ENCODE measurements at regions not wholly inside any gene's neighbourhood (a gene's known extent, or its start where the extent isn't known, plus 50 kb on each side); places are given as distances from the start of the nearest gene placed in this dataset.

- TF ChIP-seq CTCF (IDR thresholded peaks at IDR 0.05) (no peak), POLR2A (IDR thresholded peaks at IDR 0.05) (no peak)
Observed at GRCh38 chr9:135282808-135283207, 195.3 kb downstream of the OLFM1 start.
